ENCODE measurements at regions not wholly inside any gene's neighbourhood (a gene's known extent, or its start where the extent isn't known, plus 50 kb on each side); places are given as distances from the start of the nearest gene placed in this dataset.

DNA sequence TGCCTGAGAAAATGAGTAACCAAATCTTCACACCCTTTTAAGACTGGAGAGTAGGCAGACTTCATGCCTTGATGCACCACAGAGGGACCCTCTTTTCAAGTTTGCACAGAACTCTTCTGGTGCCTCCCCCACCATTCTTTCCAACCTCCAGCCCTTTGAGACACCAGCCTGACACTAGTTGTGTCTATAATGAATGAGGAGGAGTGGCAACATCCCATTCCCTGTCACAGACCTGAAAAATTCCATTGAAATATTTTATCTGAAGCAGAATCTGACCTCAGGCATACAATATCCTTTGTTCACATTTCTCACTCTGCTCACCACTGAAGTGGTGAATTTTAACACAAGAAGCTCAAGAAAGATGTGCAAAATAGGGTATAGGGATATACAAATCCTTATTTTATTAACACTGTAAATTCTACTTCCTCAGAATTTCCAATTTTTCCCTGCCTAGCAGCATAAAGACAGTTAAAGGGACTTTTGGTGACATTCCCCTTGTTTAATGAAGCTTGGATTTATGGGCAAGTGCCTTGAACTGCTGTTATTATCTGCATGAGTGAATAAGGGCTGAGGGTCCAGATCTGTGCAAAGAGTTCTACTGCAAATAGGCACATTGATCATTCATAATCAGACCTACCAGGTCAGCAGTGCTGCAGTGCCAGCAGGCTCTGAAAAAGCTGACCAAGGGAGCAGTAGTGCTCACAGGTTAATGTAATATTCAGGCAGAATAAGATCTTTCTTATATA is 149.9 kb upstream of the PAQR3 start:
- H3K36me3 ChIP-seq, result no peaks in the 10 kb centered on the region
- no peak overlapping the region for H3K27ac ChIP-seq
- H3K4me3 ChIP-seq, result no peak overlapping the region
- H3K9me3 ChIP-seq, result no peaks in the 10 kb centered on the region
- ATAC-seq (no peak), DNase-seq (no peak)
- H3K4me1 ChIP-seq, result no peaks in the 10 kb centered on the region
- intact Hi-C loops (cut with DNase I), result no loop called here
- TF ChIP-seq, protein P1, sequence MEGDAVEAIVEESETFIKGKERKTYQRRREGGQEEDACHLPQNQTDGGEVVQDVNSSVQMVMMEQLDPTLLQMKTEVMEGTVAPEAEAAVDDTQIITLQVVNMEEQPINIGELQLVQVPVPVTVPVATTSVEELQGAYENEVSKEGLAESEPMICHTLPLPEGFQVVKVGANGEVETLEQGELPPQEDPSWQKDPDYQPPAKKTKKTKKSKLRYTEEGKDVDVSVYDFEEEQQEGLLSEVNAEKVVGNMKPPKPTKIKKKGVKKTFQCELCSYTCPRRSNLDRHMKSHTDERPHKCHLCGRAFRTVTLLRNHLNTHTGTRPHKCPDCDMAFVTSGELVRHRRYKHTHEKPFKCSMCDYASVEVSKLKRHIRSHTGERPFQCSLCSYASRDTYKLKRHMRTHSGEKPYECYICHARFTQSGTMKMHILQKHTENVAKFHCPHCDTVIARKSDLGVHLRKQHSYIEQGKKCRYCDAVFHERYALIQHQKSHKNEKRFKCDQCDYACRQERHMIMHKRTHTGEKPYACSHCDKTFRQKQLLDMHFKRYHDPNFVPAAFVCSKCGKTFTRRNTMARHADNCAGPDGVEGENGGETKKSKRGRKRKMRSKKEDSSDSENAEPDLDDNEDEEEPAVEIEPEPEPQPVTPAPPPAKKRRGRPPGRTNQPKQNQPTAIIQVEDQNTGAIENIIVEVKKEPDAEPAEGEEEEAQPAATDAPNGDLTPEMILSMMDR (IDR thresholded peaks at IDR 0.05), result no peak
- no peaks in the 10 kb centered on the region for H3K27me3 ChIP-seq (ENCODE audit: low read depth)

DNA sequence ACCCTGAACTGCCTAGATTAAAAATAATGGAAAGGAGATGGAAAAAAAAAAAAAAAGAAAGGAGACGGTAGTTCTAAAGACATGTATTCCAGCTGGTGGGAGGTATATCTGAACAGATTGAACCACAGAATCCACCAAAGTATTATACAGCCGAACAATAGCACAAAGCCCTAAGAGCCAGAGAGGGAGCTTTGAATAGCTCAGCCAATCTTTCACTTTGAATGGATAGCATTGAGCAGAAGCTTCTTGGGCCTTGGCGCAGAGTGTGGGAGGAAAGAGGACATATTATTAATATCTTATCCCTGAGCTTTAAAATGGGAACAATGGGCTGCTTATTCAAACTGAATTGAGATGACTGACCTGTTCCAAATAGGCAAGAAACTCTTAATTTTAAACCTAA is 147.8 kb upstream of the PAQR3 start:
- Histone ChIP-seq H3K9me3 (peaks cover 8% of the 10 kb centered on the region), H3K36me3 (no peaks in the 10 kb centered on the region), H3K27me3 (ENCODE audit: low read depth) (no peaks in the 10 kb centered on the region), H3K4me3 (no peak overlapping the region), H3K4me1 (no peaks in the 10 kb centered on the region), H3K27ac (no peak overlapping the region)
- DNase-seq, result no peak
- intact Hi-C loops (cut with DNase I), result no loop called here
- TF ChIP-seq, protein P1 (IDR thresholded peaks at IDR 0.05), result no peak
- no peak for ATAC-seq

DNA sequence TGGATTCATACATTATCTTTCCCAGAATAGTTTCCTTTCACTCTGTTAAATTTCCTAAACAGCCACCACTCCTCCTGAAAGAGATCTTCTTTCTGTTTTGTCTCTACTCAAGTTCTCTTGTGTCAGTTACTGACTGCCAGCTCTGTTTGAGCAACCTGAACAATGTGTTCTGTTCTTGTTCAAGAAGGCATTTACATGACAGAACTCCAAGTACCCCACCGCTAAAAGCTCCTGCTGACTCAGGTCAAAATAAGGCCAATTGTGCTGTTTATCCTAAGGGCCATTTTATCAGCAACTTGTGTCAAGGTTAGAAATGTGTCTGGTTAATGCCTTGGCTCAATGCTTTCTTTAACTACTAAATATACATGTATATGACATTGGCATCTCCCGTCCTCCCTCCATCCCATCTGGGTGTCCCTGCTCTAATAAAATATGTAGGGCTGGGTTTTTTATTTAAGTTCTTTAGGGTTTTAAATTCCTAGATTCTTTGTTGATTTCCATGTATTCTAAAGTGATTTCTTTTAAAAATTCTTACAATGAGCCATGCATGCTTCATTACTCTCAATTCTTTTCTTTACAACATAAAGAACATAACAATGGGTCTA is 144.3 kb upstream of the PAQR3 start:
- Histone ChIP-seq H3K27me3 (ENCODE audit: low read depth) (no peaks in the 10 kb centered on the region), H3K4me3 (no peak overlapping the region), H3K4me1 (no peaks in the 10 kb centered on the region), H3K9me3 (peaks cover 11% of the 10 kb centered on the region), H3K36me3 (no peaks in the 10 kb centered on the region), H3K27ac (no peak overlapping the region)
- DNase-seq (no peak), ATAC-seq (no peak)
- TF ChIP-seq, protein P1 (IDR thresholded peaks at IDR 0.05), result no peak
- intact Hi-C loops (cut with DNase I), result no loop called here

DNA sequence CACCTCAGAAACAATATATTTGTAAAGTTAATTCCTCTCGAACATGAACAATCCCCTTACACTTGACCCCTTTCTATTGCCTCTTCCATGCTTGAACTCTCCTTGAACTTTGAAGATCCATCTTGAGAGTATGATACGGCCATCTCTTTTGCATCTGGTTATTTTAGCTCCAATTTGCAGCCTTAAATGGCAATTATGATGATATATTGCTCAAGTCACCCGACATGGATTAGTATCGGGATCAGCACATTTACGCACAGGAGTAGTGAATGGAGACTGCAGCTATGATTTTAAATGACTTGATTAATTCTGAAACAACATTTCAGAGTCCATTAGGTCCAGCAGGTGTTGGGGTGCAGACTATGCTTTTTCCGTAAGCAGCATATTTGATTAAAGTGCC is 143.8 kb upstream of the PAQR3 start:
- Histone ChIP-seq H3K4me3 (no peak overlapping the region), H3K27ac (no peak overlapping the region), H3K27me3 (ENCODE audit: low read depth) (no peaks in the 10 kb centered on the region), H3K4me1 (no peaks in the 10 kb centered on the region), H3K9me3 (peaks cover 11% of the 10 kb centered on the region), H3K36me3 (no peaks in the 10 kb centered on the region)
- intact Hi-C loops (cut with DNase I), result no loop called here
- no peak for DNase-seq
- TF ChIP-seq, protein P1 (IDR thresholded peaks at IDR 0.05), result no peak
- ATAC-seq, result no peak

DNA sequence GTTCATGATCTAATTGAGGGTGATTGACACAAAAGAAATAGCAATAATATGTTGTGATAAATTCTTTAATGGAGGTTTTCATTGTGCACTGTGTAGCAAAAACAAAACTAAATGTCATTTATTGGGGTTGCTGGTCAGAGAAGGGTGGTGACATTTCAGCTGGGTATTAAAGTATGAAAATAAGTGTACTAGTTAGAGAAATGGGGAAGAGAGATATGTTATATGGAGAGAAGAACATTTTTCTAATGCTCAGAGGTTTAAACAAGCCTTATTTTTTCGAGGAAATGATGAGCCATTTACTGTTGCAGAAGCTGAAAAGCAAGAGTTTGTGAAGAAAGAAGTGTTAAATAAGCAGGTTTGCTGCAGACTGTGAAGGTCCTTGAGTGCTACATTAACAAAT is 142.7 kb upstream of the PAQR3 start:
- intact Hi-C loops (cut with DNase I), result no loop called here
- peaks cover 11% of the 10 kb centered on the region for H3K9me3 ChIP-seq

More for the DNA sequence above, 142.7 kb upstream of the PAQR3 start:
- DNase-seq (no peak), ATAC-seq (no peak)
- TF ChIP-seq, protein P1 (IDR thresholded peaks at IDR 0.05), result no peak
- H3K36me3 ChIP-seq, result no peaks in the 10 kb centered on the region
- H3K27me3 ChIP-seq (ENCODE audit: low read depth), result no peaks in the 10 kb centered on the region
- no peaks in the 10 kb centered on the region for H3K4me1 ChIP-seq
- no peak overlapping the region for H3K4me3 ChIP-seq
- no peak overlapping the region for H3K27ac ChIP-seq

All from lower lobe of right lung (tissue), 2 donors.